Astrocyte (in vitro differentiated cells and primary cell): ENCODE measurements at regions not wholly inside any gene's neighbourhood (a gene's known extent, or its start where the extent isn't known, plus 50 kb on each side); places are given as distances from the start of the nearest gene placed in this dataset.

Source experiments
- DNase-seq: peaks from one replicate; pipeline ENCODE4 v3.0.0-alpha.2; 2010; ENCODE audit warnings: low read depth
- FAIRE-seq: peaks from 2 replicates; lab custom pipeline; 2011; peaks lifted over from hg19 to GRCh38; lab: Jason Lieb, UNC
- H2AFZ ChIP-seq: 2 replicates; pipeline ENCODE4 v1.6.0; 2012; ENCODE audit warnings: low read depth, low read length, inconsistent platforms
- H3K27ac ChIP-seq: 2 replicates; pipeline ENCODE4 v1.5.1; 2011; ENCODE audit warnings: low read depth, low read length, inconsistent platforms
- H3K27me3 ChIP-seq: 2 replicates; pipeline ENCODE4 v1.6.0; 2011; ENCODE audit warnings: low read length, inconsistent platforms; ENCODE audit not compliant: insufficient read depth
- H3K36me3 ChIP-seq: 2 replicates; pipeline ENCODE4 v1.5.1; 2011; ENCODE audit warnings: low read length, inconsistent platforms; ENCODE audit not compliant: insufficient read depth
- H3K4me1 ChIP-seq: 2 replicates; pipeline ENCODE4 v1.5.1; 2011; ENCODE audit warnings: low read length, inconsistent platforms; ENCODE audit not compliant: insufficient read depth
- H3K4me2 ChIP-seq: 2 replicates; pipeline ENCODE4 v1.6.0; 2012; ENCODE audit warnings: low read length, inconsistent platforms
- H3K4me3 ChIP-seq: 2 replicates; pipeline ENCODE4 v1.5.1; 2011; ENCODE audit warnings: low read depth, mild to moderate bottlenecking, low read length, inconsistent platforms; ENCODE audit not compliant: insufficient read depth
- H3K79me2 ChIP-seq: 2 replicates; pipeline ENCODE4 v1.6.0; 2012; ENCODE audit warnings: mild to moderate bottlenecking, low read length, inconsistent platforms; ENCODE audit not compliant: insufficient read depth
- H3K9ac ChIP-seq: 2 replicates; pipeline ENCODE4 v1.6.0; 2012; ENCODE audit warnings: mild to moderate bottlenecking, low read length, inconsistent platforms
- H3K9me3 ChIP-seq: 2 replicates; pipeline ENCODE4 v1.5.1; 2012; ENCODE audit warnings: low read depth, mild to moderate bottlenecking, low read length, inconsistent platforms; ENCODE audit not compliant: insufficient read depth
- H4K20me1 ChIP-seq: 2 replicates; pipeline ENCODE4 v1.6.0; 2012; ENCODE audit warnings: low read length, inconsistent platforms; ENCODE audit not compliant: insufficient read depth
- H3K27ac Mint-ChIP-seq: one replicate; pipeline ENCODE4 v1.8.0; 2021; ENCODE audit warnings: mild to moderate bottlenecking, mixed read lengths; ENCODE audit not compliant: unreplicated experiment
- H3K27me3 Mint-ChIP-seq: one replicate; pipeline ENCODE4 v1.8.0; 2021; ENCODE audit warnings: low read depth, mixed read lengths; ENCODE audit not compliant: unreplicated experiment
- H3K36me3 Mint-ChIP-seq: one replicate; pipeline ENCODE4 v1.8.0; 2021; ENCODE audit warnings: low read depth, mixed read lengths; ENCODE audit not compliant: unreplicated experiment
- H3K4me1 Mint-ChIP-seq: one replicate; pipeline ENCODE4 v1.8.0; 2021; ENCODE audit warnings: low read depth, mixed read lengths; ENCODE audit not compliant: unreplicated experiment
- H3K4me3 Mint-ChIP-seq: one replicate; pipeline ENCODE4 v1.8.0; 2021; ENCODE audit warnings: mild to moderate bottlenecking, moderate library complexity, mixed read lengths; ENCODE audit not compliant: unreplicated experiment
- H3K9me3 Mint-ChIP-seq: one replicate; pipeline ENCODE4 v1.8.0; 2021; ENCODE audit warnings: mild to moderate bottlenecking, mixed read lengths; ENCODE audit not compliant: unreplicated experiment
- EZH2 ChIP-seq: IDR thresholded peaks from 2 replicates; pipeline ENCODE4 v1.6.1; 2012; ENCODE audit warnings: mild to moderate bottlenecking, low read length, inconsistent platforms; ENCODE audit not compliant: insufficient read depth
- TF ChIP-seq, protein P1 (sequence below): IDR thresholded peaks from 2 replicates; pipeline ENCODE4 v1.5.1; 2011; ENCODE audit warnings: low read depth, mild to moderate bottlenecking, inconsistent platforms, low read length, moderate library complexity; ENCODE audit not compliant: insufficient read depth

DNA sequence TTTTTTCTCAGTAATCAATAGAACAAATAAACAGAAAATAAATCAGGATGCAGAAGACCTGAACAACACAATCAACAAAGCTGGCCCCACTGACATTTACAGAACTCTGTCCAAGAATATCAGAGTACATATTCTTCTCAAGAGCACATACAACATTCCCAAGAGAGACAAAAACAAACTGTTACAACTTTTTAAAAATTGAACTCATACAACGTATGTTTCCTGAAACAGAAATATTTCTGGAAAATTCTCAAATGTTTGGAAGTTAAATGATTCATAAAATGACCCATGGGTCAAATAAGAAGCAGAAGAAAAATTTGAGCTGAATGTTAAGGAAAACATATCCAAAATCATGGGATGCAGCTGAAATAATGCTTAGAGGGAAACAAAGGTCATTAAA, 93.9 kb upstream of the VIPR2 start:
- Mint-ChIP-seq H3K9me3 (no peaks in the 10 kb centered on the region), H3K4me1 (no peaks in the 10 kb centered on the region), H3K27me3 (no peaks in the 10 kb centered on the region), H3K4me3 (no peak overlapping the region), H3K27ac (no peak overlapping the region), H3K36me3 (no peaks in the 10 kb centered on the region)
- Histone ChIP-seq H4K20me1 (no peaks in the 10 kb centered on the region), H3K9ac (no peak overlapping the region), H3K4me3 (no peak overlapping the region), H3K79me2 (no peaks in the 10 kb centered on the region), H3K27ac (no peak overlapping the region), H3K9me3 (peaks cover 9% of the 10 kb centered on the region), H2AFZ (no peak overlapping the region), H3K27me3 (no peaks in the 10 kb centered on the region), H3K4me1 (no peaks in the 10 kb centered on the region), H3K36me3 (no peaks in the 10 kb centered on the region), H3K4me2 (no peak overlapping the region)
- TF ChIP-seq, protein P1, sequence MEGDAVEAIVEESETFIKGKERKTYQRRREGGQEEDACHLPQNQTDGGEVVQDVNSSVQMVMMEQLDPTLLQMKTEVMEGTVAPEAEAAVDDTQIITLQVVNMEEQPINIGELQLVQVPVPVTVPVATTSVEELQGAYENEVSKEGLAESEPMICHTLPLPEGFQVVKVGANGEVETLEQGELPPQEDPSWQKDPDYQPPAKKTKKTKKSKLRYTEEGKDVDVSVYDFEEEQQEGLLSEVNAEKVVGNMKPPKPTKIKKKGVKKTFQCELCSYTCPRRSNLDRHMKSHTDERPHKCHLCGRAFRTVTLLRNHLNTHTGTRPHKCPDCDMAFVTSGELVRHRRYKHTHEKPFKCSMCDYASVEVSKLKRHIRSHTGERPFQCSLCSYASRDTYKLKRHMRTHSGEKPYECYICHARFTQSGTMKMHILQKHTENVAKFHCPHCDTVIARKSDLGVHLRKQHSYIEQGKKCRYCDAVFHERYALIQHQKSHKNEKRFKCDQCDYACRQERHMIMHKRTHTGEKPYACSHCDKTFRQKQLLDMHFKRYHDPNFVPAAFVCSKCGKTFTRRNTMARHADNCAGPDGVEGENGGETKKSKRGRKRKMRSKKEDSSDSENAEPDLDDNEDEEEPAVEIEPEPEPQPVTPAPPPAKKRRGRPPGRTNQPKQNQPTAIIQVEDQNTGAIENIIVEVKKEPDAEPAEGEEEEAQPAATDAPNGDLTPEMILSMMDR, result no peak
- TF ChIP-seq EZH2, result no peak
- FAIRE-seq (no peak), DNase-seq (no peak)

DNA sequence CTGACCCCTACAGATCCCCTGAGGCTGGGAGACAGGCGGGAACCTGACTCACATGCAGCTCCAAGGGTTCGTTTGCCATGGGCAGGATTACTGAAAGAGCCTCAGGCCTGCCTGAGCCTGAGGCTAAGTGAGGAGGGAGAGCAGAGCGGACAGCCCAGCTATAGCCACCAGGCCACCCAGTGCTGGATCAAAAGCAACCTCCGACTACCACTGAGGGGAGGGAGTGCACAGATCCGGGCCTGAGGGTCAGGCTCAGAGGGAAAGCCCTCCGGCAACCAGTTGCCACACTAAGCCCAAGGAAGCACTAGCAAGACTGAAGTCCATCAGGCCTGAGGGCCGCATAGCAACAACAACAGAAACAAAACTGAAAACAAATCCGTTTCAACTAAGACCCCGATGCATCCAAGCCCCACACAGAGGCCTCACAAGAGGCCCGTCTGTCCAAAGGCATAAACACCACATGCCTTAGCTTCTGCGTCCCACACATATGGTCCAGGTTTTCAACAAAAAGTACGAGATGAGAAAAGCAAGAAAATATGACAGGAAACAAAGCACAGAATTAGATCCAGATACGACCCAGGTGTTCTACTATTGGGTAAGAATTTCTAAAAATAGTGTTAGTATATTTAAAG, 92.5 kb upstream of the VIPR2 start:
- Histone ChIP-seq H3K79me2 (no peaks in the 10 kb centered on the region), H2AFZ (no peak overlapping the region), H3K9me3 (peaks cover 9% of the 10 kb centered on the region), H3K4me1 (no peaks in the 10 kb centered on the region), H3K36me3 (no peaks in the 10 kb centered on the region), H3K4me3 (no peak overlapping the region), H4K20me1 (no peaks in the 10 kb centered on the region), H3K27me3 (no peaks in the 10 kb centered on the region), H3K4me2 (no peak overlapping the region), H3K27ac (no peak overlapping the region), H3K9ac (no peak overlapping the region)
- Mint-ChIP-seq H3K9me3 (no peaks in the 10 kb centered on the region), H3K27ac (no peak overlapping the region), H3K4me3 (no peak overlapping the region), H3K27me3 (peaks cover 3% of the 10 kb centered on the region), H3K36me3 (no peaks in the 10 kb centered on the region), H3K4me1 (no peaks in the 10 kb centered on the region)
- FAIRE-seq (no peak), DNase-seq (no peak)
- TF ChIP-seq, protein P1, result no peak
- no peak for TF ChIP-seq EZH2

DNA sequence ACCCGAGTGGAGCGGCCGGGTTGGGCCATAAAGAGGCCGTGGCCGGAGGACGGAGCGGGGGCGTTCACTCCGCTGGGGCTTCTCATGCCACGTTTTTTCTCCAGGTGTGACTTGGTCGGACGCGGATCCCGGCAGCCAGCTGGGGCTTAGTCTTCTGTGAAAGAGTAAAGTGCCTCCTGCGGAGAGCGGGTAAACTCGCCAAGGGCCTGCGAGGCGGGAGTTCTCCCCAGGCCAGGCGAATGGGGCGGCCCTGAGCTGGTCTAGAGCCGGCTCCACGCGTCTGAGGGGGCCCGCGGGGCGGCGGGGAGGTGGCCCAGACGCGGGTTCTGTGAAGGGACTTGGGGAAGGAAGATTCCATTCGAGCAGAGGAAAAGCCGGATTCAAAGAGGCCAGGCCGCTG, 86.3 kb upstream of the VIPR2 start:
- Histone ChIP-seq H2AFZ (no peak overlapping the region), H3K27ac (no peak overlapping the region), H3K4me2 (no peak overlapping the region), H3K4me1 (no peaks in the 10 kb centered on the region), H3K9ac (no peak overlapping the region), H3K36me3 (no peaks in the 10 kb centered on the region), H3K9me3 (peaks cover 13% of the 10 kb centered on the region), H3K27me3 (no peaks in the 10 kb centered on the region), H3K79me2 (no peaks in the 10 kb centered on the region), H4K20me1 (no peaks in the 10 kb centered on the region), H3K4me3 (no peak overlapping the region)
- Mint-ChIP-seq H3K4me1 (no peaks in the 10 kb centered on the region), H3K36me3 (no peaks in the 10 kb centered on the region), H3K4me3 (no peak overlapping the region), H3K27me3 (peaks cover 6% of the 10 kb centered on the region), H3K27ac (no peak overlapping the region), H3K9me3 (peaks cover 1% of the 10 kb centered on the region)
- no peak for FAIRE-seq
- DNase-seq, result no peak
- TF ChIP-seq EZH2, result no peak
- TF ChIP-seq, protein P1, result no peak
